ENCODE measurements at regions not wholly inside any gene's neighbourhood (a gene's known extent, or its start where the extent isn't known, plus 50 kb on each side); places are given as distances from the start of the nearest gene placed in this dataset.

DNA sequence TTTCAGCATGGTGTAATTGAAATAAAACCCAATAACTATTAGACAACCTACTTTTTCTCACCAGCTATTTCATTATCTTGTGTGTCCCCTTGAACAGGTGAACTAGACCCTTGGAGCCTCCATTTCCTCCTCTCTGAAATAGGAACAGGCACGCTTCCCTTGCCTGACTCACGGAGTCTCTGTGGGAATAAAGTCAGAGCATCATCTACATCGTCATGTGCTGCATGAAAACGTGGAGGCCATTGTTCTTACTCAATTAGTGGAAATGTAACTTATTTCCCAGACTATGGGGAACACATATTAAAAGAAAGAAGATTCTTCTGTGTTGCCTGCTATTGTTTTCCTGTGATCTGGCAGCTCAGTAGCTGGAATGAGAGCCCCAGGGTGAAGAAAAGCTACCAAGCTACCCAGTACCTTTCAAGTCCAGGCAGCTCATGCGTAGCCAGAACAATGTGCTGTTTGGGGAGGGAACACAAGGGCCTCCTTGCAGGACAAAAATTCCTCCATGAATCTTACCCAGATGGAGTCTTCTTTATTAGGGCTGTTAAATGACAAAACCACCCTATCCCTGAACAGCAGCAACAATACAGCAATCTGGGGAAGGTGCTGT is 59.8 kb downstream of the SOX11 start:
- DNase-seq: no peak

DNA sequence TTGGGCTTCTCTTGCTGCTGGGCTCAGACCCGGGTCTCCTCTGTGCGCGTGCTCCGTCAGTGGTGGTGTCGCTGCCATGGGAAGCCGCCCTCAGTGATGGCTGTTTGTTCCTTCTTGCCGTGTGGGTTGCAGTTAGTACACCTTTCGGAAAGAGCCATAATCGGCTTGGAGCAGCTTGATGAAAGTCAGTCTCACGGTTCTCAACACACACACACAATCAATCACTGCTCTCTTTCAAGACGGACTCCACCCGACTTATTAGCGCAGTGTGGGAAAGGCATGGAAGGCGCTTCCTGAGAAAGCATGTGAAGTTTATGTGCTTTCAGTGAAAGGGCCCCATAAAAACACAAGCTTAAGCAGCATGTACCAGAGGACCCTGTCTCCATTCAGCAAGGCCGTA is 64.1 kb downstream of the SOX11 start:
- no peak for DNase-seq

DNA sequence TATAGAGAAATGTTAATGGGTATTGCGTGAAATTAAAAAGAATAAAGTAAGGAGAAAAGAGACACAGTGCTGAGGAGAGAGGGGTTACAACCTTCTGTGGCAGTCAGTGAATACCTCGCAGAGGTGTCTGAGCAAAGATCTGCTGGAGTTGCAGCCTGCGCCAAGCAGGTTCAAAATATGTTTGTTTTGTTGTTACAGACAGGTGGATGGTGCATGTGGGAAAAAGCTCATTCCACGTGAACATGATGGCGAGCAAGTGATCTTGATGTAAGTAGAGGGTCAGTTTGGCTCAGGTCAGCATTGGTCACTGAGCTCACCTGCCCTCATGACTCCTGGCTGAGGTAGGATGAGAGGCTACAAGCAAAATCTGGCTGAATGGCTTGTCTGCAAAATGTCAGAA is 66.2 kb downstream of the SOX11 start:
- no peak for DNase-seq

DNA sequence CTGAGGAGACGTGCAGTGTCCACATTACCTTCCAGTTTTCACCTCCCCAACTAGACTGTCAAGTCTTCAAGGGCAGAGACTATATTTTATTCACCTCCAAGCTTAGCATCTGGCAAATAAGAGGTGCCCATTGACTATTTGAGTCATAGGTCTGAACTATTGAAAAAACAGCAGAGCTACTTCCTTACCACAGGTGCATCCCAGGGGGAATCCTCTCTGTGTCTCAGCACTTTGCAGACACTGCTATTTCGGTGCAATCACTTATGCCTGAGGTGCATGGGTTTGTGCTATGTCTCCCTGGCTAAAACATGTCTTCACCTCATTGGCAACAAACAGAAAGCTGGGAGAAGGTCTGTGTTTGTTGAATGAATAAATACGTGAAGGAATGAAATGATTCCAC is 67.8 kb downstream of the SOX11 start:
- DNase-seq: no peak

DNA sequence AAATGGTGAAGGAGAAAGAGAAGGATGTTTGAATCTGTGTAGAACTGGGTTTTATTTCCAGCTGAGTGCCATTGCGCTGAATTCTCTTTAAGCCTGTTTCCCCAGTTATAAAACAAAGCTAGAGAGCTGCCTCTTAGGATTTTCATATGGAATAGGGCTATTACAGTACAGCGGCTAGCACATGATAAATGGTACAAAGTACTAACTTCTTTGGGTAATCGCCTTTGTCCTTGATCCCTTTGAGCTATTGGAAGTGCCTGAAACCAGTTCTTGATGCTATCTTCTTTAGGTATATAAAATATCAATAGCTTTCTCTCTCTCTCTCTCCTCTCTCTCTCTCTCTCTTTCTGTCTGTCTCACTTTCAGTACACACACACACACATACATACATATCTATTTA is 71.3 kb downstream of the SOX11 start:
- DNase-seq: no peak

DNA sequence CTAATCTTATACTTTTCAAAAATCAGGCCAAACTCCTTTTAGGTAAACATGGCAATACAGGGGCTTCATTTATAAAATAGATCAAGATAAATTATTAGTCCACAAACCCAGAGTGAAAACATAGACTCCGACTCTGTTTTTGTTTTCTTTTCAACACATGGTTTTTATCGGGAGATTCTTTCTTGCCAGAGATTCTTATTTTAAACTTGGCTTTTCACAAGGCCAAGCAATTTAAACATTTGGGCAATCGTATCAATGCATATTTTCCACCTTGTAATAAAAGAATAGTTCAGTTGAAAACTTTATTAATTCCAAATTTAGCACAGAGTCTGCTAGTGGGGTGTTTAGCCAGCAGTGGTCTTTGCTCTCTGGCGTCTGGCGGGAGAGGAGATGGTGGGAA is 71.9 kb downstream of the SOX11 start:
- no peak for DNase-seq

DNA sequence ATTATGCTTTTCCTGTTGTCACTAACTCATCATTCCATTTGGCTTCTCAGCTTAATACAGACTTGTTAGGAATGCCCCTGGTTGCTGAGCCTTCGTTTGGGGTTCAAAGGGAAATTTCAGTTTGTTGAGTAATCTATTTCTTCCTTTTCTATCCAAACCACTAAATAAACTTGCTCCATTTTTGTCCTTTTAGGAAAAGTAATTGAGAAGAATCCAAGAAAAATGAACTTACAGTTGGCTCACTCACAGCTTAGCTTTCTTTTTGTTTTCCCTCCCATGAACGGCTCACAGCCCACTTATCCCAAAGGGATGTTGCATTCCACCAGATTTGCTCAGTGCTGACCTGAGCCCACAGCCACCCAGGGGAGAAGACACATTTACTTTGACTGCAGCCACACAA is 73.9 kb downstream of the SOX11 start:
- no peak for DNase-seq

DNA sequence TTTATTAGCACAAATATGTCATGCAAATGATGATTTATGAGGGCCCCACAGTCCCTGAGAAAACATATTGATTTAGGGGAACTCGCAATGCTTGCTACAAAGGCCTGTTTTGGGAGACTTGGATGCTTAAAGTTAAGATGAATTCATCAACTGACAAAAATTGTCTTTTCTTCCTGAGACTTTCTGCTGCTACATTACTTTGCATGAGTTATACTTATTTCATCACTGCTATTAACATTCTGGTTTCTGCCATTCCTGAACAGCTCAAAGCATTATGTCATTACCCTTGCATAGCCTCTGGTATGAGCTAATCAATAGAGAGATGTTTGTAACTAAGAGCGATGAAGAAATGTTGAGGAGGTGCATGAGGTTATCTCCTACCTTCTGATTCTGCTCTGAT is 74.4 kb downstream of the SOX11 start:
- DNase-seq: no peak

DNA sequence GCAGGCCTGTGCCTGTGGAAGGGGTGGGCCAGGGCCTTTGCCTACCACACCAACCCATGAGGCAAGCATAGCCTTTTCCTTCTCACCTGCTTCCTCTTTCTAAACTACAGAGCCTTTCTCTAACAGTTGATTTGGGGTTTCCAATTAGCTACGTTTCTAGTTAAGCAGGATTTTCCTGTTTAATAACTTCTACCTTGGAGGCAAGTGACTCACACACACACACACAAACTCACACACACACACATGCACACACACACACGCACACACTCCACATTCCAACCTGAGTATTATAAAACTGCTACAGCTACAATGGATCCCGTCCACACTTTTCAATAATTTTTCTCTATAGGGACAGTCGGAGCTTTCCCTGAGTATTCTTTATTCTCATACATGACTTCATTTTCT is 84.9 kb downstream of the SOX11 start:
- no peak for DNase-seq

DNA sequence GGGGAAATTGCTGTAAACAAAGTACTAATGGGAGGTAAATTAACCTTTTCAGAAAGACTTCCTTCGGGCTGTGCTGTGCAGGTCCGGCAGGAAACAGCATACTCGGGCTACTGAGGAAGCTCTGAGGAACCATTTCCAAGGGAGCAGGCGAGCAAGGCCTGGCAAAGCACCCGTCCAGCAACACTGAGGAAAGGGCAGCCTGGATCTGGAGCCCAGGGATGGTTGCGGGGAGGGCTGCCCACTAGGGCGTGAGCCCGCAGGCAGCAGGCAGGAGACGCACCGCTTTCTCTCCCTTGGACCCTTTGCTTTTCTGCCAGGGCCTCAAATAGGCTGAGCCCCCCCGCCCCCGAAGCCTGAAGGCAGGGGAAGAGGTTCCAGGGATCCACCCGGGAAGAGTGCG is 89.5 kb downstream of the SOX11 start:
- no peak for DNase-seq

DNA sequence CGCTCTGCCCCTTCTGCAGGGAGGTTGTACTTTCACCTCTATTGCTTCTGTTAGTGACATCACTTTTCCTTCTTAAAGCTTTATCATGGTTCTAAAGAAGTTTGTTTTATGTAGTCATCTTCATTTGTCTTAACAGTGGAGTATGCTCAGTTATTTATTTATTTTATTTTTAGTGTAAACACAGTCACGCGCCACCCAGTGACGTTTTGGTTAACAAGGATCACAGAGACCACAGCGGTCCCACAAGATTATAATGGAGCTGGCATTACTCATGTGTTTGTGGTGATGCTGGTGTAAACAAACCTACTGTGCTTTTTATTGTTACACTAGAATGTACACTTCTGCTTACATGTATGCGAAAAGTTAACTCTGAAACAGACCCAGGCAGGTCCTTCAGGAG is 89.9 kb downstream of the SOX11 start:
- DNase-seq: no peak

DNA sequence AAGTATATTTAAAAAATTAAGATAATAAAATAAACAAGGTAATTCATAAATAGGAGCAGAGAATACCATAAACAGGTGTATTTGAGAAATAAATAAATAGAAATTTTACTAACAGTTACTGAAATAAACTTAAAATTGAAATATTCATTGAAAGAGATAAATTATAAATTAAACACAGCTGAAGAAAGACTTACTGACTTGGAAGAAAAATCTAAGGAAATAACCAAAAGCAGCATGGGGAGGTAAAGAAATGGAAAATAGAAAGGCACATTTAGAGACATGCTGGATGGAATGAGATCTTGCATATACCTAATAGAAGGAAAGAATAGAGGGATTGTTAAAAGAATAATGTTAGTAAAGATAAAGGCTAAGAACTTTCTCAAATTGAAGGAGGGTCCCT is 96.3 kb downstream of the SOX11 start:
- DNase-seq: no peak

DNA sequence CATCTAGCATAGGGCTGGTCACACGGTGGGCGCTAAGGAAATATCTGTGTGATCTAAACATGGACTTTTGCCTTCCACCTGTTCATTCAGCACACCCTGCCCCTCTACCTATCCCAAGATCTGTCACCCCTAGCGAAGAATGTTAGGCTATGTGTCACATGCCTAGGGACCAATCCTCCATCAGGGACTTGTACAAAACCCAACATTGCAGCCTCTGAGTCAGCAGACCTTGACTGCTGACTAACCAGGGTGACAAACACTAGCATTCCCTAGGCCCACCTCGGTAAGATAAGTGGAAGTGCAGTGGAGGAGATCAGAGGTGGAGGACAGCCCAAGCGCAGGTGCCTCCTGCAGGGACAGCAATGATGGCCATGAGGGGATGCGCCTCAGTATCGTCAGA is 99.2 kb downstream of the SOX11 start:
- DNase-seq: no peak

DNA sequence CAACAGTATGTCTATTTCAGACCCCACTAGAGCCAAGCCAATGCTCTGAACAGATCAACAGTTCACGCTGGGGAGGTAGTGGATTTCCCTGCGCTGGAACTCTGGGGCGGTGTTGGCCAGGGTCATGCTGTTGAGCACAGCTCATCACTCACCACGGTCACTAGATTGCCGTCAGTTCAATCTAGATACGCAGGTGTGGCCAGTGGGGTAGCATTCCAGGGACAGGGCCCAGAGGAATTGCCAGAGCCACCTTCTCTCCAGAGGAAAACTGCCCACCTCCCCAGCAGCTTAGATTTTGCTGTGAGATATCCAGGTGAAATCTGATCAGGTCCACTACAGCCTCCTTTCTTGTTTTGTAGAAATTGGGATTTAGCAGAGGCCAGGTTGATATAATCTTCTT is 101.8 kb downstream of the SOX11 start:
- no peak for DNase-seq

DNA sequence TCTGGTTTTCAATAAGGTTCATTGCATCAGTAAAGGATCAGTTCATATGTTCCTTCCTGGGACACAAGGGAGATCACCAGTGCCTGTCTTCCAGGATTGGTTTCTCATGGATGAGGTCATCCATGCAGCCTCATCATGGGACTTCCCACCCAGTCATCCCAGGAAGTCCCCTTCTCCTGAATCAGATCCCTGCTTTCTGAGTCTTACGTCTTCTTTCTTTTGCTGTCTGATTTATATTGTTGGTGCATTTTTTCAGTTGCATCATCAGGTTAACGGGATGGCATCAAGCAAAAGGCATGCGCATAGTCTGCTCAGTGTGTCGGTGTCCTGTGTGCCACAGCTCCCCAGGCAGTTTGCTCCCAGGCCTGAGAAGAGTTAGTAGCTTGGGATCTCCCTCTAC is 105.9 kb downstream of the SOX11 start:
- no peak for DNase-seq

DNA sequence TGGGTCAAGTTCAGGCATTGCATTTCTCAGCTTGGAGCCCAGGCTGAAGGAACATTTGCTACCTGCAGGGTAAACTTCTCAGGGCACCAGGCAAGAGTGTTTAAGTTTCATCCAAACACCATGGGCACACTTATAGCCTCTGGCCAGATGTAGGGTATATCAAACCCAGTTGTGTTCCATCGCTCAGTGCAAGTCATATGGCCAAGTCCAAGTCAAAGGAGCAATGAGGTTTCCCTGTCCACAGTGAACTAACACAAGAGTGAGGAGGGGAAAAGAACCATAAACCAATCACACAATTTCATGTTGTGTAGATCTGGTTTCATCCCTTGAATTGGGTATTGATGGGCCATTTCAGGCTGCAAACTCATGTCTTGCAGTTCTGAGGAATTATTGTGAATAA is 107.2 kb downstream of the SOX11 start:
- no peak for DNase-seq

DNA sequence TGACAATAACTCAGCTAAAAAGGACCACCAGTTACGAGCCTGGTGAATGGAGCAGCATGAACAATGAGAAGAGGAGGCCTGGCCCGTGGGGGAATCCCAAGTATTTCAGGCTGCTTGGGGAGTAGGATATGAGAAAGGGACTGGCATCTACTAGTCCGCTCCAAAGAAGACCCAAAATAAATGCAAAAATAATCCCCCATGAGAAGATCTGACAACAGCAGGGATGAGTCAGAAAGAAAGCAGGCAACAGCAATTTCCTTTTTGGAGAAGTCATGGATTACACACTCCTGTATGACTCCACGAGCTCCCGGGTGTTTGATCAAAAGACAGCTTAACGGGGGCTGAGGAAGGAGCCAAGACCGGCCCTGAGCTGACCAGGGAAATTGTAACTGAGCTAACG is 111.4 kb downstream of the SOX11 start:
- no peak for DNase-seq

DNA sequence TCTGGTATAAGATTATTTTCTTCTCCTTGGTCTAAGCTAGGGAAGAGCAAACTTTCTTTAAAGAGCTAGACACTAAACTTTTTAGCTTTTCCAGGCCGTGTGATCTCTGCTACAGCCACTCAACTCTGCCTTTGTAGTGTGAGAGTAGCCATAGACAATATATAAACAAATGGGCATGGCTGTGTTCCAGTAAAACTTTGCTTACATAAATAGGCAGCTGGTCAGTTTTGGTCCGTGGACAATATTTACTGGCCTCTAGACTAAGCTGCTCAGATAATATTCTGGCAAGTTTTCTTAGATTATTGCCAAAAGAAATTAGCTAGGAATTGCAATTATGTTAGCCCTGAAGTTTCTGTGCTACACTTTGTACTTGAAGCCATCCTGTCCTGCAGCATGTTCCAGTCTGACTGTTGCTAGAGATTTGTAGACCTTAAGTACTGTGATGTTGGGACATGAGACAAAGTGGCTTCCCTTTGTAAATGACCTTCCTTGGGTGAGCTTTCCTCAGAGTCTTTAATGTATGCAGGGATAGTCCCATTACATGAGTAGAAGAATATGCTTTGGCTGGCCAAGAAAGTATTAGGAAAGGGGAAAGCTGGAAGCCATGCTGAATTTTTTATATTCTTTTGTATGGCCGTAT is 126.9 kb downstream of the SOX11 start:
- DNase-seq: no peak

DNA sequence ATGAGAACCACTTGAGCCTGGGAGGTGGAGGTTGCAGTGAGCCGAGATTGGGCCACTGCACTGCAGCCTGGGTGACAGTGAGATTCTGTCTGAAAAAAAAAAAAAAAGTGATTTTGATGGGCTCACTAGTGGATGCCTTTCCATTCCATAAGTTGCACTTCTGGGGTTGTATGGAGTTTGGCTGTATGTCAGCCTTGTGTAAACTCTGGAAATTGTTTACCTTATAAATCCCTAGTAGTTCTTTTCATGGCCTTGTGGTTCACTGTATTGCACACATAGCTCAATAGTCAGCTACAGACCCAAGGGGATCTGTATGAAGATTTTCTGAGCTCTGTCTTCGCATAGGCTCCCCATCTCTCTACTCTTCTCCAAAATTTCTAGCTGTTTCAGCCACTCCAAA is 131.9 kb downstream of the SOX11 start:
- no peak for DNase-seq

DNA sequence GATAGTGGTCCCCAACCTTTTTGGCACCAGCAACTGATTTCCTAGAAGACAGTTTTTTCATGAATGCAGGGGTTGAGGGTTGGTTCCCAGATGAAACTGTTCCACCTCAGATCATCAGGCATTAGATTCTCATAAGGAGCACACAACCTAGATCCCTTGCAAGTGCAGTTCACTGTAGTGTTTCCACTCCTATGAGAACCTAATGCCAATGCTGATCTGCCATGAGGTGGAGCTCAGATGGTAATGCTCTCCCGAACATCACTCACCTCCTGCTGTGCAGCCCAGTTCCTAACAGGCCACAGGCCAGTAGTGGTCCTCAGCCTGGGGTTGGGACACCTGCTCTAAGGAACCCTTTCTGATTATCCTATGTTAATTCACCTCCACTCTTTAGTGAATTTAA is 133.5 kb downstream of the SOX11 start:
- no peak for DNase-seq

DNA sequence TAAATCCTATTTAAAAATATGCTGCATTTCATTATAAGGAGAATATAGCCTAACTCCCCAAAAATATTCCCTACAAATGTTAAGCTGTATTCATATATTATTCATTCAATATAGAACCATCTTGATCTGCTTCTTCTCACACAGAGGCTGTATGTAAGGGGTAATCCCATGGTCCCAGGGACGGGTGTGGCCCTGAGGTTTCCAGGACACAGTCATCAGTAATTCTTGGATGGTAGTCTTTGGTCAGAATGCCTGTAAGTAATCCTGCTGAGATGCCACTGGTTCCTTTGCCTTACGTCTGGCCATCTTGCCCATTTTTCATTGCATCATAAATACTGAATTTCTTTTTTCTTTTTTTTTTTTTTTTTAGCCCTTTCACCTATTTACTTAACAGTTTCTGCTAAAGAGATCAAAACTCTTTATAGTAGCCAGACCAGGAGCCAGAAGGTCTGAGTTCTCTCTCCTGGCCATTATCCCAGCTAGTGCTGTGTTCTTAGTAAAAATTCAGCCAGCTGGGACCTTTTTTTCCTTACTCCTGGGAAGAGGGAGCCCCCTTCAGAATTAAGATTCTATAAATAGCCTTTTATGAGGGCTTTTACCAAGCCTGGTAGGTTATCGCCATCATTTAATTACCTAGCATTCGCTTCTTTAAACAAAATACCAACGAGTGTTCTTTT is 134.9 kb downstream of the SOX11 start:
- DNase-seq: no peak

DNA sequence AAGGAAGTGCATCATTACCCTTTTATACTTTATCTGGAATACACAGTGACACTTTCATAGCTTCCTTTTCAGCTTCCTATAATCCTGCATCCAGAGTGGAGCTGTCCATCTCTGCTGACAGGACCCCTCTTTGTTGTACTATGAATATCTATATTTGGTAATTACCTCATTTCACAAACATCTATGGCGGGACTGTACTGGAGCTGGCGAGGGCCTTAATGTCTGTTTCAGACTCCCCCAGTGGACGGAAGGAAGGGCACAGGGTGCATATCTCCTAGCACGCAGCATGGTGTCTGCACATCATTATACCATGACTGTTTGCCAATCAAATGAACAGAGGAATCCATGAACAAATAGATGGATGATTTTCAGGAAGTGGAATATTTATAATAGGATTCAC is 142.3 kb downstream of the SOX11 start:
- DNase-seq: no peak

DNA sequence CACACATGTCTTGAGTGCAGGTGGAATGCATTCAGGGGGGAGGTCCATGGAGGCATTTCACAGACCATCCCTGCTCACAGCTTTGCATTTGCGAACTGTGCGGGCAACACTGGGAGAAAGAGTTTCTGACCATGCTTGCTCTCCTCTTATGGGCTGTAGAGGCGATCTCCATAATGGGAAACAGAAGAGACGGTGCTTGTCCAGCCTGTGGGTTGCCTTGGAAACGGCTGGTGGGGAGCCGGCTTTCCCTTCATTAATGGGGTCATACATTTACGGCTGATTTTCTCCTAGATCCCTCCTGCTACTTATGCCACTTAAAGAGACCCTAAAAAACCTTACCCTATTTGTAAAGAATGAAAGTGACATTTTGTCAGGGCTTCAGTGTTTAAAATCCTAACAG is 147.4 kb downstream of the SOX11 start:
- no peak for DNase-seq

DNA sequence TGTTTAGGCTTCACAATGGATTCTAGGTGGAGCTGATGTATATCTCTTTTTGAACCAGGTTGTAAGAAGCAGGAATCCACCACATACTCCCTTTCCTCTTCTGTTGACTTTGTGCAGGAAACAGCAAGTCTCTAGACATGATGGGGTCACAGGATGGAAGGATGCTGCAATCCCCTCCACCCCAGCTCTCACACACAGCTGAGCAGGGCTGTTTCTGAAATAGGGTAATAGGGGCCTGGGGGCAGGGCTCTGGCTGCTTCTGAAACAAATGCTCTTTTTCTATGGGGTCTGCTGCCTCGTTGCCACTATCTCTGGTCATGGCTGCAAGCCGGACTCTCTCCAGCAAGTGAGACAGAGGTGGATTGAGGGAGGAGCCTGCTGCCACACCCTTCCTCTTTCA is 148.9 kb downstream of the SOX11 start:
- no peak for DNase-seq

DNA sequence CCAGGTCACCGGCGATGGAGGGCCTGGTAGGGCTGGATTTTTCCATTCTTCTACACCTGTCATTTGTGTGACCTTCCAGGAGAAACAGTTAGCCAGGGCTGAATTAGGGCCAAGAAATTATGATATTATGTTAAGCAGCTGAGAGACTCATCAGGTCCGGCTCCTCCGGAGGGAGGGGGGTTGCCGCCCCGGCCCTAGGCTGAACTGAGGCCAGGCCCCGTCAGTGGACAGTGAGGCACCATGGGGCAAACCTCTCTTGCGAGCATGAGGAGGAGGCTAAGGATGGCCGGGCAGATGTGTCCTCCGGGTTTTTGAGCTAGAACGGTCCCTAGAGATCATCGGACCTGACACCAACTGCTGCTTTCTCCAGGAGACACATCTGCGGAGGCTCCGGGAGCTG is 150.1 kb downstream of the SOX11 start:
- no peak for DNase-seq
